Neural cell (in vitro differentiated cells): ENCODE measurements at regions not wholly inside any gene's neighbourhood (a gene's known extent, or its start where the extent isn't known, plus 50 kb on each side); places are given as distances from the start of the nearest gene placed in this dataset.

ENCODE experiments used
- H2AFZ ChIP-seq: fragments of 200-600, 300-800 bp; sonication (generic), shearing (Covaris generic); 2 replicates; pipeline ENCODE4 v1.6.0; 2014; ENCODE audit warnings: low read depth, mild to moderate bottlenecking, antibody characterized with exemption, low read length, moderate library complexity
- H3F3A ChIP-seq: fragments of 200-600 bp; shearing (Covaris generic); 2 replicates; pipeline ENCODE4 v1.6.1; 2016; ENCODE audit warnings: mild to moderate bottlenecking, moderate library complexity, mixed read lengths, antibody characterized with exemption, low read length; ENCODE audit not compliant: insufficient read depth, poor library complexity, severe bottlenecking
- H3K27ac ChIP-seq: fragments of 200-600, 300-800 bp; sonication (generic), shearing (Covaris generic); 2 replicates; pipeline ENCODE4 v1.5.1; 2014; ENCODE audit warnings: mild to moderate bottlenecking, low read length, moderate library complexity
- H3K27me3 ChIP-seq: fragments of 300-800, 200-600 bp; sonication (generic), shearing (Covaris generic); 2 replicates; pipeline ENCODE4 v1.6.0; 2014; ENCODE audit warnings: mild to moderate bottlenecking, low read depth, low read length, moderate library complexity; ENCODE audit not compliant: insufficient read depth
- H3K36me3 ChIP-seq: fragments of 300-800, 200-600 bp; sonication (generic), shearing (Covaris generic); 2 replicates; pipeline ENCODE4 v1.5.1; 2014; ENCODE audit warnings: mild to moderate bottlenecking, antibody characterized with exemption, low read length, moderate library complexity; ENCODE audit not compliant: insufficient read depth
- H3K4me2 ChIP-seq: fragments of 300-800, 200-600 bp; sonication (generic), shearing (Covaris generic); 2 replicates; pipeline ENCODE4 v1.6.0; 2014; ENCODE audit warnings: mild to moderate bottlenecking, low read length
- H3K4me3 ChIP-seq: fragments of 300-800, 200-600 bp; sonication (generic), shearing (Covaris generic); 2 replicates; pipeline ENCODE4 v1.5.1; 2014; ENCODE audit warnings: mild to moderate bottlenecking, low read length, moderate library complexity
- H3K79me2 ChIP-seq: fragments of 200-600 bp; shearing (Covaris generic); replicated peaks from 2 replicates; pipeline ENCODE4 v1.6.0; 2014; ENCODE audit warnings: mild to moderate bottlenecking, low read length, moderate library complexity; ENCODE audit not compliant: insufficient read depth
- H3K9ac ChIP-seq: fragments of 300-800, 200-600 bp; sonication (generic), shearing (Covaris generic); 2 replicates; pipeline ENCODE4 v1.6.1; 2016; ENCODE audit warnings: mild to moderate bottlenecking, low read length, mixed read lengths
- H3K9me2 ChIP-seq: fragments of 200-600 bp; shearing (Covaris generic); 2 replicates; pipeline ENCODE4 v1.6.1; 2016; ENCODE audit warnings: mild to moderate bottlenecking, low read length, mixed read lengths; ENCODE audit not compliant: insufficient read depth
- H3K9me3 ChIP-seq: fragments of 200-600, 300-800 bp; sonication (generic), shearing (Covaris generic); 2 replicates; pipeline ENCODE4 v1.6.1; 2016; ENCODE audit warnings: mild to moderate bottlenecking, mixed run types, low read length, moderate library complexity, mixed read lengths
- H4K20me1 ChIP-seq: fragments of 200-600 bp; shearing (Covaris generic); 2 replicates; pipeline ENCODE4 v1.6.1; 2016; ENCODE audit warnings: mild to moderate bottlenecking, mixed run types; ENCODE audit not compliant: insufficient read depth
- CTCF ChIP-seq: fragments of 450-650 bp; IDR thresholded peaks from 2 replicates; pipeline ENCODE4 v1.5.1; 2014; ENCODE audit warnings: antibody characterized with exemption, mild to moderate bottlenecking, moderate library complexity; ENCODE audit not compliant: poor library complexity, severe bottlenecking
- EP300 ChIP-seq: fragments of 450-650 bp; conservative IDR thresholded peaks from 2 replicates; pipeline ENCODE4 v1.6.1; 2014; ENCODE audit warnings: antibody characterized with exemption, mild to moderate bottlenecking, moderate library complexity; ENCODE audit not compliant: poor library complexity, severe bottlenecking
- EZH2 ChIP-seq: fragments of 200-600, 300-800 bp; shearing (Covaris generic), sonication (generic); IDR thresholded peaks from 2 replicates; pipeline ENCODE4 v1.6.1; 2014; ENCODE audit warnings: antibody characterized with exemption, low read length, borderline replicate concordance, mild to moderate bottlenecking; ENCODE audit not compliant: insufficient read depth, poor library complexity, severe bottlenecking
- MXI1 ChIP-seq: fragments of 450-650 bp; conservative IDR thresholded peaks from 2 replicates; pipeline ENCODE4 v1.6.1; 2014; ENCODE audit warnings: antibody characterized with exemption, mild to moderate bottlenecking; ENCODE audit not compliant: poor library complexity, severe bottlenecking
- POLR2AphosphoS5 ChIP-seq: IDR thresholded peaks from 2 replicates; pipeline ENCODE4 v1.6.1; 2012
- RAD21 ChIP-seq: fragments of 450-650 bp; conservative IDR thresholded peaks from 2 replicates; pipeline ENCODE4 v1.6.1; 2014; ENCODE audit warnings: antibody characterized with exemption, mild to moderate bottlenecking, moderate library complexity
- REST ChIP-seq: IDR thresholded peaks from 2 replicates; pipeline ENCODE4 v1.6.1; 2012; ENCODE audit warnings: borderline replicate concordance
- SMC3 ChIP-seq: fragments of 450-650 bp; conservative IDR thresholded peaks from 2 replicates; pipeline ENCODE4 v1.6.1; 2014; ENCODE audit warnings: antibody characterized with exemption, mild to moderate bottlenecking, moderate library complexity; ENCODE audit not compliant: poor library complexity
- TAF1 ChIP-seq: IDR thresholded peaks from 2 replicates; pipeline ENCODE4 v1.6.1; 2012; ENCODE audit warnings: low read depth

- Histone ChIP-seq H2AFZ (no peak overlapping the region), H3K27ac (no peak overlapping the region), H3K9me3 (no peaks in the 10 kb centered on the region), H4K20me1 (no peaks in the 10 kb centered on the region), H3K27me3 (no peaks in the 10 kb centered on the region), H3K36me3 (no peaks in the 10 kb centered on the region), H3K9ac (no peak overlapping the region), H3K79me2 (no peaks in the 10 kb centered on the region), H3F3A (no peaks in the 10 kb centered on the region), H3K4me3 (no peak overlapping the region), H3K4me2 (no peak overlapping the region), H3K9me2 (no peaks in the 10 kb centered on the region)
- TF ChIP-seq SMC3: no peak
- TF ChIP-seq TAF1: no peak
- TF ChIP-seq REST: no peak
- TF ChIP-seq MXI1: no peak
- TF ChIP-seq EZH2: no peak
- no peak for TF ChIP-seq POLR2AphosphoS5
- TF ChIP-seq RAD21: no peak
- no peak for TF ChIP-seq EP300
- no peak for TF ChIP-seq CTCF
Measured at GRCh38 chr2:66331176-66331575, 103.7 kb upstream of the MEIS1 start.

GRCh38 chr2:66329081-66329605 is 105.8 kb upstream of the MEIS1 start:
- Histone ChIP-seq H3K9ac (no peak overlapping the region), H3K27me3 (no peaks in the 10 kb centered on the region), H3F3A (no peaks in the 10 kb centered on the region), H3K36me3 (no peaks in the 10 kb centered on the region), H3K27ac (no peak overlapping the region), H3K4me2 (no peak overlapping the region), H4K20me1 (no peaks in the 10 kb centered on the region), H3K9me3 (no peaks in the 10 kb centered on the region), H3K9me2 (no peaks in the 10 kb centered on the region), H3K79me2 (no peaks in the 10 kb centered on the region), H3K4me3 (no peak overlapping the region), H2AFZ (no peak overlapping the region)
- TF ChIP-seq SMC3 (no peak), CTCF (no peak), MXI1 (no peak), TAF1 (no peak), RAD21 (no peak), POLR2AphosphoS5 (no peak), EZH2 (no peak), EP300 (no peak), REST (no peak)
